Liver (tissue), 8 donors: ENCODE measurements at regions not wholly inside any gene's neighbourhood (a gene's known extent, or its start where the extent isn't known, plus 50 kb on each side); places are given as distances from the start of the nearest gene placed in this dataset.
"Not testable (repeated sequence)": the region's sequence is repeated elsewhere in the genome, so short reads cannot be mapped to it uniquely, and the experiment has no call there.

Experiments used
- DNase-seq: peaks from one replicate; pipeline ENCODE4 v3.0.0-alpha.2; 2017; ENCODE audit warnings: low spot score
- H3K27ac ChIP-seq, 2 donors: one replicate each; pipeline ENCODE4 v1.7.0; 2013; ENCODE audit warnings: inconsistent platforms in 2 of 2, low read length in 2 of 2, control low read depth in 1 of 2, low read depth in 1 of 2, mild to moderate bottlenecking in 1 of 2
- H3K27me3 ChIP-seq, 4 donors: one replicate each; pipeline versions ENCODE4 v1.6.1 to v1.7.0; 2013; ENCODE audit warnings: low read length in 3 of 4, inconsistent platforms in 1 of 4, mild to moderate bottlenecking in 1 of 4, moderate library complexity in 1 of 4; ENCODE audit not compliant: control insufficient read depth in 4 of 4, insufficient read depth in 4 of 4
- H3K36me3 ChIP-seq, 4 donors: one replicate each; pipeline versions ENCODE4 v1.6.1 to v1.7.0; 2013; ENCODE audit warnings: low read length in 3 of 4, mild to moderate bottlenecking in 3 of 4, low read depth in 1 of 4, moderate library complexity in 1 of 4; ENCODE audit not compliant: control insufficient read depth in 4 of 4, insufficient read depth in 3 of 4
- H3K4me1 ChIP-seq, 4 donors: one replicate each; pipeline versions ENCODE4 v1.6.1 to v1.7.0; 2013; ENCODE audit warnings: low read length in 3 of 4, mild to moderate bottlenecking in 3 of 4, moderate library complexity in 1 of 4; ENCODE audit not compliant: control insufficient read depth in 4 of 4, insufficient read depth in 4 of 4
- H3K4me3 ChIP-seq, 3 donors: one replicate each; pipeline versions ENCODE4 v1.6.1 to v1.7.0; 2013; ENCODE audit warnings: low read length in 3 of 3, control low read depth in 1 of 3, low read depth in 1 of 3, mild to moderate bottlenecking in 1 of 3
- H3K9ac ChIP-seq, 2 donors: one replicate each; pipeline ENCODE4 v1.7.0; 2013; ENCODE audit warnings: low read length in 2 of 2, mild to moderate bottlenecking in 2 of 2, moderate library complexity in 2 of 2, control low read depth in 1 of 2, low read depth in 1 of 2
- H3K9me3 ChIP-seq, 4 donors: one replicate each; pipeline versions ENCODE4 v1.6.1 to v1.7.0; 2013; ENCODE audit warnings: low read length in 3 of 4; ENCODE audit not compliant: control insufficient read depth in 4 of 4
- ATF3 ChIP-seq: IDR thresholded peaks from 2 replicates; pipeline ENCODE4 v1.6.1; 2016; ENCODE audit warnings: antibody characterized with exemption
- CTCF ChIP-seq: fragments of 150-350 bp; IDR thresholded peaks from 2 replicates; pipeline ENCODE4 v1.5.1; 2017; ENCODE audit warnings: improper control_type of control experiment, low read depth, low read length; ENCODE audit not compliant: missing input control
- EGR1 ChIP-seq, 2 donors: IDR thresholded peaks; 2 replicates each; pipeline ENCODE4 v1.6.1; 2016 to 2018; ENCODE audit warnings: antibody characterized with exemption in 2 of 2, low read depth in 2 of 2
- FOXA2 ChIP-seq: IDR thresholded peaks from 2 replicates; pipeline ENCODE4 v1.6.1; 2016; ENCODE audit warnings: antibody characterized with exemption
- HNF4A ChIP-seq, 2 donors: conservative IDR thresholded peaks; 2 replicates each; pipeline ENCODE4 v1.6.1; 2016; ENCODE audit warnings: antibody characterized with exemption in 2 of 2, mild to moderate bottlenecking in 2 of 2
- HNF4G ChIP-seq: IDR thresholded peaks from 2 replicates; pipeline ENCODE4 v1.6.1; 2016; ENCODE audit warnings: antibody characterized with exemption
- MAX ChIP-seq: IDR thresholded peaks from 2 replicates; pipeline ENCODE4 v1.6.1; 2016; ENCODE audit warnings: antibody characterized with exemption
- NR2F2 ChIP-seq: IDR thresholded peaks from 2 replicates; pipeline ENCODE4 v1.6.1; 2016; ENCODE audit warnings: antibody characterized with exemption
- RAD21 ChIP-seq, 2 donors: IDR thresholded peaks; 2 replicates each; pipeline ENCODE4 v1.6.1; 2016; ENCODE audit warnings: antibody characterized with exemption in 2 of 2, mild to moderate bottlenecking in 2 of 2
- RXRA ChIP-seq, 2 donors: IDR thresholded peaks; 2 replicates each; pipeline ENCODE4 v1.6.1; 2017 to 2018; ENCODE audit warnings: antibody characterized with exemption in 2 of 2, mild to moderate bottlenecking in 1 of 2
- TAF1 ChIP-seq: conservative IDR thresholded peaks from 2 replicates; pipeline ENCODE4 v1.6.1; 2016; ENCODE audit warnings: antibody characterized with exemption, mild to moderate bottlenecking
- YY1 ChIP-seq: IDR thresholded peaks from 2 replicates; pipeline ENCODE4 v1.6.1; 2016; ENCODE audit warnings: antibody characterized with exemption, mild to moderate bottlenecking
- ZBTB33 ChIP-seq: IDR thresholded peaks from 2 replicates; pipeline ENCODE4 v1.6.1; 2016; ENCODE audit warnings: antibody characterized with exemption
- WGBS: extraction: QIAGEN DNeasy Blood & Tissue Kit; methylation state at CpG from one replicate; pipeline ENCODE4 v1.1.7; 2013; 5-methylcytosine and 5-hydroxymethylcytosine counted together
- donor health status: healthy.
- donor health status: healthy.
- donor health status: healthy.
- donor health status: healthy.
- donor health status: healthy.

- no peak overlapping the region for H3K4me3 ChIP-seq
- 39% methylated on average over 2 of the region's 2 CpGs for WGBS
- no peaks in the 10 kb centered on the region for H3K36me3 ChIP-seq
- H3K27ac ChIP-seq, result no peak overlapping the region
- no peaks in the 10 kb centered on the region for H3K9me3 ChIP-seq
- DNase-seq, result no peak
- H3K4me1 ChIP-seq, result no peaks in the 10 kb centered on the region
- no peaks in the 10 kb centered on the region for H3K27me3 ChIP-seq
- H3K9ac ChIP-seq, result no peak overlapping the region
- no peak for TF ChIP-seq EGR1 (IDR thresholded peaks at IDR 0.05; ENCODE audit: low read depth in 2 of 2)
- no peak for TF ChIP-seq HNF4G
- TF ChIP-seq ZBTB33, result no peak
- no peak for TF ChIP-seq NR2F2
- TF ChIP-seq RXRA (IDR thresholded peaks at IDR 0.05), result no peak
- TF ChIP-seq FOXA2, result no peak
- no peak for TF ChIP-seq RAD21 (IDR thresholded peaks at IDR 0.05)
- no peak for TF ChIP-seq MAX
Measured at GRCh38 chr3:95237783-95238182, 1174.9 kb downstream of the NSUN3 start.

GRCh38 chr3:95240395-95240794, 1177.5 kb downstream of the NSUN3 start:
- Histone ChIP-seq H3K27ac (no peak overlapping the region), H3K9me3 (no peaks in the 10 kb centered on the region), H3K27me3 (no peaks in the 10 kb centered on the region), H3K9ac (no peak overlapping the region), H3K36me3 (no peaks in the 10 kb centered on the region), H3K4me3 (no peak overlapping the region), H3K4me1 (no peaks in the 10 kb centered on the region)
- TF ChIP-seq YY1 (no peak), CTCF (no peak), MAX (no peak), HNF4A (conservative IDR thresholded peaks at IDR 0.05) (no peak), EGR1 (IDR thresholded peaks at IDR 0.05; ENCODE audit: low read depth in 2 of 2) (no peak), HNF4G (no peak), TAF1 (no peak), RXRA (IDR thresholded peaks at IDR 0.05) (no peak), ATF3 (no peak), RAD21 (IDR thresholded peaks at IDR 0.05) (no peak)
- 69% methylated on average over 2 of the region's 2 CpGs for WGBS
- no peak for DNase-seq

- DNase-seq, H3K9ac ChIP-seq, H3K27ac ChIP-seq: not testable (repeated sequence)
Measured at GRCh38 chr3:95241256-95241655, 1178.4 kb downstream of the NSUN3 start.

More at GRCh38 chr3:95241256-95241655, 1178.4 kb downstream of the NSUN3 start:
- 91% methylated on average over 9 of the region's 9 CpGs for WGBS
- H3K4me1 ChIP-seq, H3K27me3 ChIP-seq, H3K4me3 ChIP-seq, H3K9me3 ChIP-seq, H3K36me3 ChIP-seq: not testable (repeated sequence)
